H9 (cell line): ENCODE measurements at regions not wholly inside any gene's neighbourhood (a gene's known extent, or its start where the extent isn't known, plus 50 kb on each side); places are given as distances from the start of the nearest gene placed in this dataset.

Source experiments
- DNase-seq: peaks from one replicate; pipeline ENCODE4 v3.0.0-alpha.2; 2017
- H2AFZ ChIP-seq: one replicate; pipeline ENCODE4 v1.6.1; 2013; ENCODE audit warnings: mild to moderate bottlenecking, low read length, control low read depth, moderate library complexity
- H2AK5ac ChIP-seq: 2 replicates; pipeline ENCODE4 v1.6.1; 2013; ENCODE audit warnings: low read length, control low read depth, mixed read lengths; ENCODE audit not compliant: insufficient read length
- H2BK120ac ChIP-seq: one replicate; pipeline ENCODE4 v1.6.1; 2013; ENCODE audit warnings: low read depth, mild to moderate bottlenecking, low read length, control low read depth, inconsistent platforms; ENCODE audit not compliant: poor library complexity, severe bottlenecking
- H2BK12ac ChIP-seq: 2 replicates; pipeline ENCODE4 v1.6.1; 2013; ENCODE audit warnings: low read length, control low read depth, mixed read lengths, low read depth; ENCODE audit not compliant: insufficient read length
- H2BK15ac ChIP-seq: 2 replicates; pipeline ENCODE4 v1.6.1; 2013; ENCODE audit warnings: low read depth, low read length, control low read depth
- H2BK20ac ChIP-seq: one replicate; pipeline ENCODE4 v1.6.1; 2013; ENCODE audit warnings: low read depth, mild to moderate bottlenecking, low read length, control low read depth, inconsistent platforms; ENCODE audit not compliant: poor library complexity, severe bottlenecking
- H2BK5ac ChIP-seq: 2 replicates; pipeline ENCODE4 v1.6.1; 2013; ENCODE audit warnings: low read length, control low read depth, mixed read lengths; ENCODE audit not compliant: insufficient read length
- H3K14ac ChIP-seq: 2 replicates; pipeline ENCODE4 v1.6.1; 2013; ENCODE audit warnings: low read length, control low read depth; ENCODE audit not compliant: insufficient read depth
- H3K18ac ChIP-seq: 2 replicates; pipeline ENCODE4 v1.6.1; 2013; ENCODE audit warnings: low read depth, mild to moderate bottlenecking, mixed read lengths, low read length, control low read depth; ENCODE audit not compliant: insufficient read length
- H3K23ac ChIP-seq: 2 replicates; pipeline ENCODE4 v1.6.1; 2013; ENCODE audit warnings: low read length, control low read depth, mixed read lengths, low read depth; ENCODE audit not compliant: insufficient read length
- H3K23me2 ChIP-seq: 2 replicates; pipeline ENCODE4 v1.6.1; 2013; ENCODE audit warnings: low read depth, mild to moderate bottlenecking, mixed read lengths, low read length, control low read depth; ENCODE audit not compliant: insufficient read length, poor library complexity, severe bottlenecking
- H3K27ac ChIP-seq: 2 replicates; pipeline ENCODE4 v1.5.1; 2013; ENCODE audit warnings: low read length, control low read depth, mixed read lengths, low read depth; ENCODE audit not compliant: insufficient read length
- H3K27me3 ChIP-seq: 2 replicates; pipeline ENCODE4 v1.6.1; 2013; ENCODE audit warnings: low read length, control low read depth, inconsistent platforms; ENCODE audit not compliant: insufficient read depth
- H3K4ac ChIP-seq: 2 replicates; pipeline ENCODE4 v1.6.1; 2013; ENCODE audit warnings: low read depth, mild to moderate bottlenecking, control low read depth, inconsistent platforms, low read length, moderate library complexity
- H3K4me1 ChIP-seq: 2 replicates; pipeline ENCODE4 v1.6.1; 2013; ENCODE audit warnings: low read length, control low read depth, inconsistent platforms; ENCODE audit not compliant: insufficient read depth
- H3K4me2 ChIP-seq: 2 replicates; pipeline ENCODE4 v1.6.1; 2013; ENCODE audit warnings: low read length, control low read depth, mixed read lengths; ENCODE audit not compliant: insufficient read length, insufficient read depth
- H3K56ac ChIP-seq: 2 replicates; pipeline ENCODE4 v1.6.1; 2013; ENCODE audit warnings: low read depth, mild to moderate bottlenecking, mixed read lengths, low read length, control low read depth; ENCODE audit not compliant: insufficient read length
- H3K79me1 ChIP-seq: 2 replicates; pipeline ENCODE4 v1.6.1; 2013; ENCODE audit warnings: low read depth, mild to moderate bottlenecking, moderate library complexity, low read length, control low read depth, inconsistent platforms; ENCODE audit not compliant: insufficient read depth, poor library complexity, severe bottlenecking
- H3K79me2 ChIP-seq: 2 replicates; pipeline ENCODE4 v1.6.1; 2013; ENCODE audit warnings: low read length, control low read depth, inconsistent platforms; ENCODE audit not compliant: insufficient read depth
- H3K9ac ChIP-seq: 2 replicates; pipeline ENCODE4 v1.6.1; 2013; ENCODE audit warnings: low read length, control low read depth, mixed read lengths; ENCODE audit not compliant: insufficient read length; ENCODE audit errors: extremely low read depth
- H3K9me3 ChIP-seq: one replicate; pipeline ENCODE4 v1.6.1; 2013; ENCODE audit warnings: low read depth, low read length, inconsistent platforms; ENCODE audit not compliant: control insufficient read depth
- H3T11ph ChIP-seq: one replicate; pipeline ENCODE4 v1.6.1; 2013; ENCODE audit warnings: mild to moderate bottlenecking, low read length, control low read depth, inconsistent platforms
- H4K20me1 ChIP-seq: one replicate; pipeline ENCODE4 v1.6.1; 2013; ENCODE audit not compliant: control insufficient read depth, insufficient read length, insufficient read depth
- H4K5ac ChIP-seq: 2 replicates; pipeline ENCODE4 v1.6.1; 2013; ENCODE audit warnings: low read depth, mild to moderate bottlenecking, mixed read lengths, low read length, control low read depth; ENCODE audit not compliant: insufficient read length
- H4K8ac ChIP-seq: replicated peaks from 2 replicates; pipeline ENCODE4 v1.6.1; 2013; ENCODE audit warnings: low read length, control low read depth, mixed read lengths, low read depth; ENCODE audit not compliant: insufficient read length
- H4K91ac ChIP-seq: 2 replicates; pipeline ENCODE4 v1.6.1; 2013; ENCODE audit warnings: low read depth, mild to moderate bottlenecking, moderate library complexity, mixed read lengths, low read length, control low read depth; ENCODE audit not compliant: insufficient read length
- H3K27ac Mint-ChIP-seq, 3 experiments: 2 replicates in 2 of 3; 3 replicates in 1 of 3; pipeline ENCODE4 v1.8.0; 2020 to 2021; ENCODE audit warnings: mixed read lengths in 3 of 3, mild to moderate bottlenecking in 1 of 3, moderate library complexity in 1 of 3
- H3K27me3 Mint-ChIP-seq: 2 replicates; pipeline ENCODE4 v1.8.0; 2021; ENCODE audit warnings: low read depth, mild to moderate bottlenecking, moderate library complexity, mixed read lengths
- H3K36me3 Mint-ChIP-seq, 3 experiments: 2 replicates in 2 of 3; 3 replicates in 1 of 3; pipeline ENCODE4 v1.8.0; 2020 to 2021; ENCODE audit warnings: low read depth in 3 of 3, mixed read lengths in 3 of 3; ENCODE audit not compliant: insufficient read depth in 1 of 3
- H3K4me1 Mint-ChIP-seq, 2 experiments: 2 replicates each; pipeline ENCODE4 v1.8.0; 2020; ENCODE audit warnings: mixed read lengths in 2 of 2
- H3K4me3 Mint-ChIP-seq, 2 experiments: 2 replicates in 1 of 2; 3 replicates in 1 of 2; pipeline ENCODE4 v1.8.0; 2020 to 2021; ENCODE audit warnings: mild to moderate bottlenecking in 2 of 2, mixed read lengths in 2 of 2, moderate library complexity in 1 of 2
- H3K9me3 Mint-ChIP-seq, 2 experiments: 2 replicates in 1 of 2; 3 replicates in 1 of 2; pipeline ENCODE4 v1.8.0; 2020; ENCODE audit warnings: mild to moderate bottlenecking in 2 of 2, mixed read lengths in 2 of 2, moderate library complexity in 1 of 2
- CTCF ChIP-seq: fragments of 200-600 bp; sonication (generic); conservative IDR thresholded peaks from 3 replicates; pipeline ENCODE4 v1.8.0; 2021; ENCODE audit warnings: antibody characterized with exemption, mild to moderate bottlenecking
- WGBS: extraction: QIAGEN DNeasy Blood & Tissue Kit; methylation state at CpG from one replicate; pipeline ENCODE4 v1.1.7; 2013; ENCODE audit warnings: missing lambda C conversion rate, low lambda C conversion rate, mixed read lengths; ENCODE audit not compliant: insufficient read length; ENCODE audit errors: extremely low coverage; 5-methylcytosine and 5-hydroxymethylcytosine counted together

DNA sequence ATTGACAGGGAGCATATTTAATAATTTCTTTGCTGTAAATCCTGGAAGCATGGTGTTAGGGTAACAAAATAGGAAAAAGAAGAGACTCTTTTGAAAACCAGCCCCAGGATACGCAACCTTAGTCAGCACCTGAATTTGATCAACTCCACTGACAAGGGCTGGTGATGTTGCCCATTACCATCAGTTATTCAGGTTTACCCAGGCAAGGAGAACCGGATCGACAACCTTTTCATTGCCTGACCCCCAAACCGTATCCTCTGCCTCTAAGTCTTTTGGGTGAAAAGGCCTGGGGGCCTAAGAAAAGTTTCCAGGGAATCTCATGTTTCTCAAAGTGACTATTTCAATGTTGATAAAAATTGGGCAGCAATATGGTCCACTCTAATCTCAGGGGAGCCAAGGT lies 313.3 kb downstream of the KBTBD8 start:
- Histone ChIP-seq H3K4ac (no peak overlapping the region), H3K27ac (no peak overlapping the region), H3K9ac (no peak overlapping the region), H2AFZ (no peak overlapping the region), H3T11ph (no peak overlapping the region), H4K20me1 (no peaks in the 10 kb centered on the region), H3K18ac (no peak overlapping the region), H3K23ac (no peak overlapping the region), H4K5ac (no peak overlapping the region), H3K56ac (no peak overlapping the region), H3K23me2 (no peaks in the 10 kb centered on the region), H3K4me2 (no peak overlapping the region), H3K79me1 (no peaks in the 10 kb centered on the region), H3K4me1 (no peaks in the 10 kb centered on the region), H2BK5ac (no peak overlapping the region), H2AK5ac (no peak overlapping the region), H3K9me3 (no peaks in the 10 kb centered on the region), H3K14ac (no peak overlapping the region), H2BK20ac (no peak overlapping the region), H4K8ac (no peak overlapping the region), H2BK15ac (no peak overlapping the region), H2BK12ac (no peak overlapping the region), H2BK120ac (no peak overlapping the region), H4K91ac (no peak overlapping the region), H3K79me2 (no peaks in the 10 kb centered on the region), H3K27me3 (no peaks in the 10 kb centered on the region)
- Mint-ChIP-seq H3K9me3 (no peaks in the 10 kb centered on the region), H3K4me3 (no peak overlapping the region), H3K4me1 (peaks cover 11 to 14% of the 10 kb centered on the region in 2 experiments), H3K36me3 (no peaks in the 10 kb centered on the region), H3K27ac (no peak overlapping the region), H3K27me3 (no peaks in the 10 kb centered on the region)
- no peak for DNase-seq
- TF ChIP-seq CTCF, result no peak
- no CpG with 5 or more reads among the region's 4 CpGs for WGBS
